ENCODE measurements at regions not wholly inside any gene's neighbourhood (a gene's known extent, or its start where the extent isn't known, plus 50 kb on each side); places are given as distances from the start of the nearest gene placed in this dataset.

DNA sequence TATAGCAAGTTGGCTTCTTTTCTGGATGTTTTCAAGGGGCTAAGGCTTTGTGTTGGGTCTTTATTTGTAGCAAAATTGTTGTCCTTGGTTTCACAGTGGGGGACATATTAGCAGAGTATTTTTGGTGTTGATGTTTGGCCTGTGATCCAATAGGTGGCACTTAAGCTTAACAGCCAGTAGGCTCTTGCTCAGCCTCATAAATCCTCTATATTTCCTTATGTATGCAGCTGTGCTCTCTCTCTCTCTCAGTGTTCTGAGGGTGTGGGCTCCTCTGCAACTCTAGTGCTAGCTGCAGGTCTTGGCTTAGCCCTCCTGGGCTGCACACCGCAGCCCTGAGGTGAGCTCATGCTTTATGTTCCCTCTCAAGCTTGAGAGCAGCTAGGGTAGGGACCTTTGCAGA is 195.0 kb upstream of the GHR start:
- TF ChIP-seq, protein P1, sequence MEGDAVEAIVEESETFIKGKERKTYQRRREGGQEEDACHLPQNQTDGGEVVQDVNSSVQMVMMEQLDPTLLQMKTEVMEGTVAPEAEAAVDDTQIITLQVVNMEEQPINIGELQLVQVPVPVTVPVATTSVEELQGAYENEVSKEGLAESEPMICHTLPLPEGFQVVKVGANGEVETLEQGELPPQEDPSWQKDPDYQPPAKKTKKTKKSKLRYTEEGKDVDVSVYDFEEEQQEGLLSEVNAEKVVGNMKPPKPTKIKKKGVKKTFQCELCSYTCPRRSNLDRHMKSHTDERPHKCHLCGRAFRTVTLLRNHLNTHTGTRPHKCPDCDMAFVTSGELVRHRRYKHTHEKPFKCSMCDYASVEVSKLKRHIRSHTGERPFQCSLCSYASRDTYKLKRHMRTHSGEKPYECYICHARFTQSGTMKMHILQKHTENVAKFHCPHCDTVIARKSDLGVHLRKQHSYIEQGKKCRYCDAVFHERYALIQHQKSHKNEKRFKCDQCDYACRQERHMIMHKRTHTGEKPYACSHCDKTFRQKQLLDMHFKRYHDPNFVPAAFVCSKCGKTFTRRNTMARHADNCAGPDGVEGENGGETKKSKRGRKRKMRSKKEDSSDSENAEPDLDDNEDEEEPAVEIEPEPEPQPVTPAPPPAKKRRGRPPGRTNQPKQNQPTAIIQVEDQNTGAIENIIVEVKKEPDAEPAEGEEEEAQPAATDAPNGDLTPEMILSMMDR (IDR thresholded peaks at IDR 0.05; ENCODE audit: low read depth, low read length, missing input control): no peak
- TF ChIP-seq, protein P2, sequence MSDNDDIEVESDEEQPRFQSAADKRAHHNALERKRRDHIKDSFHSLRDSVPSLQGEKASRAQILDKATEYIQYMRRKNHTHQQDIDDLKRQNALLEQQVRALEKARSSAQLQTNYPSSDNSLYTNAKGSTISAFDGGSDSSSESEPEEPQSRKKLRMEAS (IDR thresholded peaks at IDR 0.05): no peak
- TF ChIP-seq, protein P3, sequence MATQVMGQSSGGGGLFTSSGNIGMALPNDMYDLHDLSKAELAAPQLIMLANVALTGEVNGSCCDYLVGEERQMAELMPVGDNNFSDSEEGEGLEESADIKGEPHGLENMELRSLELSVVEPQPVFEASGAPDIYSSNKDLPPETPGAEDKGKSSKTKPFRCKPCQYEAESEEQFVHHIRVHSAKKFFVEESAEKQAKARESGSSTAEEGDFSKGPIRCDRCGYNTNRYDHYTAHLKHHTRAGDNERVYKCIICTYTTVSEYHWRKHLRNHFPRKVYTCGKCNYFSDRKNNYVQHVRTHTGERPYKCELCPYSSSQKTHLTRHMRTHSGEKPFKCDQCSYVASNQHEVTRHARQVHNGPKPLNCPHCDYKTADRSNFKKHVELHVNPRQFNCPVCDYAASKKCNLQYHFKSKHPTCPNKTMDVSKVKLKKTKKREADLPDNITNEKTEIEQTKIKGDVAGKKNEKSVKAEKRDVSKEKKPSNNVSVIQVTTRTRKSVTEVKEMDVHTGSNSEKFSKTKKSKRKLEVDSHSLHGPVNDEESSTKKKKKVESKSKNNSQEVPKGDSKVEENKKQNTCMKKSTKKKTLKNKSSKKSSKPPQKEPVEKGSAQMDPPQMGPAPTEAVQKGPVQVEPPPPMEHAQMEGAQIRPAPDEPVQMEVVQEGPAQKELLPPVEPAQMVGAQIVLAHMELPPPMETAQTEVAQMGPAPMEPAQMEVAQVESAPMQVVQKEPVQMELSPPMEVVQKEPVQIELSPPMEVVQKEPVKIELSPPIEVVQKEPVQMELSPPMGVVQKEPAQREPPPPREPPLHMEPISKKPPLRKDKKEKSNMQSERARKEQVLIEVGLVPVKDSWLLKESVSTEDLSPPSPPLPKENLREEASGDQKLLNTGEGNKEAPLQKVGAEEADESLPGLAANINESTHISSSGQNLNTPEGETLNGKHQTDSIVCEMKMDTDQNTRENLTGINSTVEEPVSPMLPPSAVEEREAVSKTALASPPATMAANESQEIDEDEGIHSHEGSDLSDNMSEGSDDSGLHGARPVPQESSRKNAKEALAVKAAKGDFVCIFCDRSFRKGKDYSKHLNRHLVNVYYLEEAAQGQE (IDR thresholded peaks at IDR 0.05): no peak
- no peak for TF ChIP-seq YY1 (IDR thresholded peaks at IDR 0.05)
- no peak for TF ChIP-seq SP1 (IDR thresholded peaks at IDR 0.05)
- TF ChIP-seq GABPA (IDR thresholded peaks at IDR 0.05 in 1 of 2, conservative IDR thresholded peaks at IDR 0.05 in 1 of 2): no peak
- no peak for TF ChIP-seq EGR1 (IDR thresholded peaks at IDR 0.05; ENCODE audit: low read depth in 2 of 2)

Data from liver (tissue), 3 donors.